Midbrain (tissue), 1 donor: ENCODE measurements at regions not wholly inside any gene's neighbourhood (a gene's known extent, or its start where the extent isn't known, plus 50 kb on each side); places are given as distances from the start of the nearest gene placed in this dataset.

Source experiments
- DNase-seq: peaks from one replicate; lab custom pipeline; 2025; lab: John Stamatoyannopoulos, UW

GRCh38 chr3:116848248-116848829, 138.8 kb downstream of the TUSC7 start:
- DNase-seq, result no peak

GRCh38 chr3:116849261-116849688, 139.7 kb downstream of the TUSC7 start:
- DNase-seq, result no peak

DNA sequence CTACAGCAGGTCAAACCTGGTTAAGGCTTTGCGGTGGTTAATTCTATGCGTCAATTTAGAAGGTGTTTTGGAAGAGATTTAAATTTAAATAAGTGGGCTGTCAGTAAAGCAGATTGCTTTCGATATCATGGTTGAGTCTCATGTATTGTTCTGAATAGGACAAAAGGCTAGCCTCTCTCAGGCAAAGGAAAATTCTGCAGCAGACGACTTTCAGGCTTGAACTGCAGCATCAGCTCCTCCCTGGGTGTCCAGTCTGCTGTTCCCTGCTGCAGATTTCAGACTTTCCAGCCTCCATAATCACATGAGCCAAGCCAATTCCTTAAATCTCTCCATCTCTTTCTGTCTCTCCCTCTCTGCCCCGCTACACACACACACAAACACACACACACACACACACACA, 143.2 kb downstream of the TUSC7 start:
- no peak for DNase-seq

DNA sequence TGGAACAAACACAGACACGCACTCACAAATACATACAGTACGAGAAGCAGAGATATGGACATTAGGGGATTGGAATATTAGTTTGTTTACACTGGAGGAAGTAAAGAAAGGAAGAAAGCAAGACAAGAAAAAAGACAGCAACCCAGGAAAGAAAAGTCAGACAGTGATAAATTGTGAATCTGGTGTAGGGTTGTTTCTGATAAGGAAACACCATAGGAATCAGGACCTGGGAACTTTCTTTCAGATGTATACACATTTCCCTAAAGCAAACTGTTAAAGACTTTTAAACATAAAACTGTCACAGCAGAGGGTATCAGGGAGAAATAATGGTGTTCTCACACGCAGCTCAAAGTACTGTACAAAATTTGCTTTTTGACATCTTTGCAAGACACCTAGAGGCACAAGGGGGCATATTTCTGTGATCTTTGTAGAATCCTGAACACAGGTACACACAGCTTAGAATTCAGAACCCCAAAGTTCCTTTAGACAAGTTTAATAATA, 153.7 kb downstream of the TUSC7 start:
- DNase-seq, result no peak

DNA sequence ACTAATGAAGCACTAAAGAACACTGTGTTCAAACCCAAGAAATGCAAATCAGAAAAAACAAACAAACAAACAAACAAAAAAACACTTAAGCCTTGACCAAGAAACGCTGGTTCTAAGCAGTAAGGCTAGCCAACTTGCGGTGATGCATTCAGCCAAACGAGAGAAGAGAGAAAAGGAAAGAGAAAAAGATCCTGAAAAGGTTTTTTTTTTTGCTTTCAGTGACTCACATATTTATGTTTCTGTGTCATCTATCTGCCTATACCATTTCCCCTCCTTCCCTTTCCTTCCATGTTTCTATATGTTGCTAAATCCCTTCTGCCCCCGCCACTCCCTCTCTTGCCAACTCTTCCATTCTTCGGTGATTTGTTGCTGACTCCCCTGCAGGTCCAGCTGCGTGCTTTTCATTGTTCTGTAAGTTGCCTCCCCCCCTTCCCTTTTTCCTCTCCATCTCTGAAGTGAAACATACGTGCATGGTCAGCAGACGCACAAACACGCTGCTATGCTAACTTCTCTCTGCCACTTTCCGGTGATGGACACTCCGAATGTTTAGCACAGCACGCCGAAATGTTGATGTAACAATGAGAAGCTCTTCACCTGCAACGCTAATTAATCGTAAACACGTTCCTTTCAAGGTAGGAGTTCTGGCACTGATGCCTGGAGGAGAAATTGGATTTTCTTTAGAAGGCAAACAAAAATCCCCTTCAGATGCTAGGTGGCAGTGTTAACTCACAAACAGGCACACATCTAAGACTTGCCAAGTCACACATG, 154.4 kb downstream of the TUSC7 start:
- peak; percentile 85 for DNase-seq

DNA sequence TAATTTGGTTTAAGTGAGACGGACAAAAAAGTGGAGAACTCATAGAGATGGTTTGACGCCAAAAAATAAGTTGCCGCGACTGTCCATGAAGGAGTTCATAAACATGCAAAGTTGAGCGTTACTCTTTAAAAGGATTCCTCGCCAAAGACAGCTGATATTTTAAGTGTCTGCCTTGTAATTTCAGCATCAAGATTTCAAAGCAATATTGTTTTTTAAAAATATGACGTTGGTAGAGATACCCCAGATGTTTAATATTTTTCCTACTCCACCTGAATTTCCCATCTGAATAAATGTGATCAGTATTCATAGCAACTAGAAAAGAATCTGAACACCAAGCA, 155.0 kb downstream of the TUSC7 start:
- no peak for DNase-seq

DNA sequence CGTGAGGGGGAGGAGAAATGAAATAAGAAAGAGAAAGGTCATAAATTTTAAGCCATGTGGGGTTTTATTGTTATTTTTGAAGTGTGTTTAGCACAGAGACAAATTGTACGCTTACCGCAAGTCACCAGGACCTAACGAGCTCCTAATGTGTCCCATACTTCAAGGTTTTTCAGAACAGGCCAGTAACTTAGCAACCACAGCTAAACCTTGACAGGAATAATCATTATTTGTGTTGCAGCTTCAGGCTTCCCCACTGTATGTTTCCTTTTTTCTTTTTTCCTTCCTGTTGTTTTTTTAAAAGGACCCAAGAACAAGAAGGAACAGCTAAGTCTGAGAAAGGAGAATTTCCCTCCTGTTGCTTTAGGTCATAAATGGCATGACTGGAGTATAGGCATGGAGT, 160.8 kb downstream of the TUSC7 start:
- no peak for DNase-seq

DNA sequence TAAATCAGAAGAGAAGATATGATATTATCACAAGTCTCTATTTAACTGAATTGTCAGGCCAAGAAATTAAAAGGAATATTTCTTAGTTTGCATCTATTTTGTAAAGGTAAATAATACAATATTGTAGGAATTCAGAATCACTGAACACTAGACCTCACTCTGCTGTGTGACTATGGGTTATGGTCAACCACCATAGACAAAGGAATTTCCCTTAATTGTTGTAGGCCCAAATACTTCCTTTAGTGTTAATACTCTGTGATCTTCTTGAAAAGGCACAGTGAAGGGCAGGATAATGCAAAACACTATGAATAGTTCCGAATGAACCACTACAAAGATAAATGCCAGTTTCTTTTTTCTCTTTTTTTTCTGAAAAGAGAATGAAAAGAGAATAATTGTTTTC, 162.3 kb downstream of the TUSC7 start:
- DNase-seq, result no peak

DNA sequence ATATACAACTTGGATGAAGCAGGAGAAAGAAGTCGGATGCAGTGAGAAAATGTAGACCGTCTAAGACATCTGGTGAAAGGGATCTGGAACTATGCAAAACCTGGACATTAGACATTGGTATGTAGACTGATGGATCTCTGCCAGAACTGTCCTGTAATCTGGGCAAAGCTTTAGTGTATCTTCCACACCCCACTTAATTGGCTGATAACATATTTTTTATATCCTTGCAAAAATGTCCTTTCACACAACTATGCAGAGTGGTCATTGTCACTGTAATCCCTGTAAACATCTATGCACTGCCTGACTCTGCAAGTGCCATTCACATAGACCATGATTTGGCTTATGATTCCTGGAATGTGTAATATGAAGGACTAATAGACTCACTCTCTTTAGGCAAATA, 163.1 kb downstream of the TUSC7 start:
- no peak for DNase-seq

- no peak for DNase-seq
Measured at GRCh38 chr3:116873142-116873541, 163.6 kb downstream of the TUSC7 start.

DNA sequence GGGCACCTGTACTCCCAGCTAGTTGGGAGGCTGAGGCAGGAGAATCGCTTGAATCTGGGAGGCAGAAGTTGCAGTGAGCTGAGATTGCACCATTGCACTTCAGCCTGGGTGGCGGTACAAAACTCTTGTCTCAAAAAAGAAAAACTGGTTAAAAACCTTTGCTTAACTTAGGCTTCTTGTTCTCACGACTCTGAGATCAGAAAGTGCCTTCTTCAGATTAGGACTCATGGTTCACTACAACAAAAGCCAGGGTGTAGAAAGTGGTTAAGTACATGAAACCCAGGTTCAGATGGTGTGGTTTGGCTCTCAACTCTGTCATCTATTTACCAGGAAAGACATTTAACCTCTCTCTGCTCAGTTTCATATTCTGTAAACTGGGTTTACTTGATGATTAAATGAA, 168.4 kb downstream of the TUSC7 start:
- no peak for DNase-seq

DNA sequence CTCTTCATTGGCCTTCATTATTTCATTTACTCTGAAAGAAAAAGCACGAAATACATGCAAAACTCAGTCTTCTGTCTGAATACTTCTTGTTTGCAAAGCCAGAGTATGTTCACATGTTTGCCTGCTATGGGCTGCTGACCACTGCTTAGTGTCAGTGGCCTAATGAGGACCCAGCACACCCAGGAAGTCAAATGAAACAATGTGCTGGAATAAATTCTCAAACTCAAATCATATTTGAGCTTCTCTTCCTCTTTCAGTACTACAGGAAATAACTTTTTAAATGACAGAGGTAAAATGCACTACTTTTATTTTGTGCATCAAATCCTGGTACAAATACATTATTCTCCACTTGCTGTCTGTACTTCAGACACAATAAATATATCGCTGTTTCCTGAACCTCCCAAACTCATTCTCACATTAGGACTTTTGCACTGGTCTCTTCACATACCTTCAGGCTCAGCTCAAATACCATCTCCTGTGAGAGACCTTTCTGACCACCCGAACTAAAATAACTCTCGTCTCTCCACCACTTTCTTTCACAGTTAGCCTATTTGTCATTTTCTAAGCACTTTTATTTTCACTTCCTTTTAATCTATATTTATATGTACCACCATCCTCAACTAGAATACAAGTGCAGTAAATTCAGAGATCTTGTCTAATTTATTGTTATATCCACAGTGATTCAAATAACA, 176.8 kb downstream of the TUSC7 start:
- no peak for DNase-seq

- no peak for DNase-seq
Measured at GRCh38 chr3:116896116-116896515, 186.5 kb downstream of the TUSC7 start.

DNA sequence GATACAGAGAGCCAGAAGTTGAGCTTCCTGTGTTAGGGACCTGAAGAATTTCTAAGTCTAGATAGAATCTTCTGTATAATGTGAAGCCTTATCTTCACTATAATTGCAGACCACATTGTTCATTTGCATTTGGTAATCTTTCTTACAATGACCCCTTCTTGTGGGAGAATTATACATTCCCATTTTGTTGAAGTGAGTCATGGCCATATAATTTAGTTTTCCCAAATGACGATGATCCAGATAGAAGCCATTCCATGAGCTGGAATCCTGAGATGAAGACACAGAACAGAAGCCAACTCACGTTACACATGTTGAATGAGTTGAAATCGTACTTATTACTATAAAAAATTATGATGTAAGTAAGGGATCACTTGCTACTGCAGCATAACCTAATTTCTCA, 187.8 kb downstream of the TUSC7 start:
- DNase-seq, result no peak

- no peak for DNase-seq
Measured at GRCh38 chr3:116899253-116899652, 189.7 kb downstream of the TUSC7 start.

- no peak for DNase-seq
Measured at GRCh38 chr3:116905334-116905733, 195.8 kb downstream of the TUSC7 start.

GRCh38 chr3:116905794-116906193, 196.2 kb downstream of the TUSC7 start:
- no peak for DNase-seq

DNA sequence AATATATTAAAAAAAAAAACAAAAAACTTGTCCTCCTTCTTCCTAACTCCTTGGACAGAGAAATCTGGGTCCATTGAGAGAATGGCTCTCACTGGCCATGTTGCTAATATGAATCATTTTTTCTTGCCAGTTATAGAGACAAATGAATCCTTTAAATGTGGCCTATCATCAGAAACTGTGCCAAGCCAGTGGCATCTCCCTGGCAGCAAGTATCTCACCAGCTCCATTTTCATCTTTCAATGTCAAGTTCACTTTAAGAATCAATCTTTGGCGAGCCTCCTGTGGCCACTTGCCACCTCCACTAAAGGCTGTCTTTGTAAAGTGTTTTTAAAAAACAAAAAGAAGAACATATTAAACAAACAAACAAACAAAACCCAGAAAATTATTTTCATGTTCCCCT, 202.5 kb downstream of the TUSC7 start:
- no peak for DNase-seq

DNA sequence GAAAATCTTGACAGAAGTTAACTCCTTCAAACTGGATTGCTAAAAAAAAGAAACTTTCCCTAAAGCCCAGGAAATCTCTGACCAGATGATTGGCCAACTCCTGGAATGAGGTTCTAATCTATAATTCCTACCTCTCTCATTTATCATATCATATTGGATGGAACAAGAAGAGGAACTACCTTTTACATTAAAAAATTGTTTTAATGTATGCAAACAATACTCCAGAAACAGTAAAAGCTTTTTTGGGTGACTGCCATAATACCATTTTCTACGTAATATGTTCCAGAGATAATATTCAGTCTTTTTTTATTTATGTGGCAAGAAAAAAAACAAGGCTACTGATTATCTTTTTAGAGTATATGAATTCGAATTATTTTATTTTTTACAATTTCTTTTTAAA, 204.4 kb downstream of the TUSC7 start:
- no peak for DNase-seq

DNA sequence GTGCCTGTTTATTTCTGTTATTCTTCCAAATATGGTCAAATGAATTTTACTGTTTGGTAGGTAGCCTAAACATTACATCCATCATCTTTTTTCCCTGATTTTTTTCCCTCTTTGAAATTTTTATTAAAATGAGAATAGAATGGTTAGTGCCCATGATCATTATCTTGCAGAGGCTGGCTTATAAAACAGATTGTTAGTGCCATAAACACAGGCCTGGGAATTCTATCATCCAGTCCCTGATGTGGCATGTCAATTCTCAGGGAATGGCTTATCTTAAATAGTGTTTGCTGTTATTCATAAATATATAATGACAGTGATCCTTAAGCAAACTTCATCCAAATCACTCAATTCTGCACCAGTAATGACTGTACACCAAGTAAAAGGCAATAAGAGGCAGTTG, 207.3 kb downstream of the TUSC7 start:
- DNase-seq, result no peak

DNA sequence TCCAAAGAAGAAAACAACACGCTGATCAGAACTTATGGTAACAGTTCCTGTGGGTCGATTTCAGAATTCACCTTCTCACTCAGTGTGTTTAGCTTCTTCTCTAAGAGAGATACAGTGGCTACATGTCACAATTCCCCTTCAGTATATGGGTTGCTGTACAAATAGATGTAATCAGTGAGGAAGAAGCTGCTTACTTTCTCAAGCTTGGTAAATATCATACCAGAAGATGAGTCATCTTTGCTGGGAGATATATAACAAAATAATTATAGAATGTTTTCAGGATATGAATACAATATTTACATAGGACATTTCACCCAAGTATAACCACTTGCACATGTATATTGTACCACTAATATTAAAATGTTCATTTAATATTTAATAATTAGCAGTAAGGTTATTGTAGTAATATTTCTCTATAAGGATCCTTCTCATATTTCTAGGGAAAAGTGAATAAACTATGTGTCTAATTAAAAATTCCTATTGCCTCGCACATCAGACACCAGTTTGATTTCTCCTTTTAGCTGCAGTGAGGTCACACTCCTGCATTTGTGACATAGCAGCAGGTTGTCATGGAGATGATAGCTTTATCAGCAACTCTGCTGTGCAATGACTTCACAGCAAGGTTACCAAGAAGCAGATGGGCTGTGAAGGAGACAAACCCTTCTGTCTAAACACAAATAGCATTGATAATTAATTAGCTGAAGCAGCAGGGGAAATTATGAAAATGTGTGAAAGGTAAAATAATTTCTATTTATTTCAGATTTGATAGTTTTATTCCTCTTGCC, 211.4 kb downstream of the TUSC7 start:
- no peak for DNase-seq

DNA sequence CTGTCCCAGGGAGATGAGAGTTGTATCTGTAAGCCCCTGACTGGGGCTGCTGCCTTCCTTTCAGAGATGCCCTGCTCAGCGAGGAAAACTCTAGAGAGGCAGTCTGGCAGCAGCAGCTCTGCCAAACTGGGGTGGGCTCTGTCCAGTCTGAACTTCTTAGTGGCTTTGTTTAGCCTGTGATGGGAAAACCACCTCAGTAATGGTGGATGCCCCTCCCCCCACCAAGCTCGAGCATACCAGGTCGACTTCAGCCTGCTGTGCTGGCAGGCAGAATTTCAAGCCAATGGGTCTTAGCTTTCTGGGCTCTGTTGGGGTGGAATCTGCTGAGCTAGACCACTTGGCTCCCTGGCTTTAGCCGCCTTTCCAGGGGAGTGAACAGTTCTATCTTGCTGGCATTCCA, 218.3 kb downstream of the TUSC7 start:
- no peak for DNase-seq
